ENCODE measurements at regions not wholly inside any gene's neighbourhood (a gene's known extent, or its start where the extent isn't known, plus 50 kb on each side); places are given as distances from the start of the nearest gene placed in this dataset.

DNA sequence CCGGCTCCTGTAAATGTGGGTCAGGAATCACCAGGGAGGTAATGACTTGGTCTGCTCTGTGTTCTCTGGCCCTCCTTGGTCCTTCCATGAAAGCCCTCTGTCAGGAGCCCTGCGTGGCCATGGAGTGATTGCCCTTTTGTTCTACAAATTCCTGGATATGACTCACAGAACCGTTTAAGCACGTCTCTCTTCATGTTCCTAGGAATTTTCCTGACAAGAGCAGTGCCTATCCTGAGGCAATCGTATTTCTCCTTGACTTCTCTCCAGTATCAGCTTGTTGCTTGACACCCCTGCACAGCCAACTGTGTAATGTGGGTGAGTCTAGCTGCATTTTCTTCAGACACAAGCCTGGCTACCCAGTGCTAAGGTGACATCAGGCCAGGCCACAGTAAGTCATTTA lies 274.3 kb upstream of the ZNF462 start:
- Histone ChIP-seq H2AFZ (ENCODE audit: low read length) (no peak overlapping the region), H3F3A (ENCODE audit: insufficient read depth, low read length) (no peaks in the 10 kb centered on the region), H3K9ac (ENCODE audit: low read length) (no peak overlapping the region), H3K27me3 (replicated peaks; ENCODE audit: insufficient read depth, low read length) (no peaks in the 10 kb centered on the region), H3K36me3 (replicated peaks; ENCODE audit: insufficient read depth, low read length) (no peaks in the 10 kb centered on the region), H3K4me3 (ENCODE audit: low read length) (no peak overlapping the region), H3K27ac (ENCODE audit: low read length) (no peak overlapping the region), H4K20me1 (ENCODE audit: insufficient read depth, low read length) (no peaks in the 10 kb centered on the region), H3K79me2 (ENCODE audit: low read length) (no peaks in the 10 kb centered on the region), H3K4me2 (ENCODE audit: low read depth, low read length) (no peak overlapping the region), H3K9me2 (replicated peaks; ENCODE audit: insufficient read depth, low read length) (no peaks in the 10 kb centered on the region), H3K4me1 (ENCODE audit: low read length) (no peaks in the 10 kb centered on the region), H3K9me3 (replicated peaks; ENCODE audit: insufficient read depth, low read length) (no peaks in the 10 kb centered on the region)
- DNase-seq: no peak
- TF ChIP-seq EZH2phosphoT487 (IDR thresholded peaks at IDR 0.05; ENCODE audit: low read length) (no peak), EZH2 (optimal IDR thresholded peaks at IDR 0.05; ENCODE audit: low read depth, low read length) (no peak)
- TF ChIP-seq, protein P1, sequence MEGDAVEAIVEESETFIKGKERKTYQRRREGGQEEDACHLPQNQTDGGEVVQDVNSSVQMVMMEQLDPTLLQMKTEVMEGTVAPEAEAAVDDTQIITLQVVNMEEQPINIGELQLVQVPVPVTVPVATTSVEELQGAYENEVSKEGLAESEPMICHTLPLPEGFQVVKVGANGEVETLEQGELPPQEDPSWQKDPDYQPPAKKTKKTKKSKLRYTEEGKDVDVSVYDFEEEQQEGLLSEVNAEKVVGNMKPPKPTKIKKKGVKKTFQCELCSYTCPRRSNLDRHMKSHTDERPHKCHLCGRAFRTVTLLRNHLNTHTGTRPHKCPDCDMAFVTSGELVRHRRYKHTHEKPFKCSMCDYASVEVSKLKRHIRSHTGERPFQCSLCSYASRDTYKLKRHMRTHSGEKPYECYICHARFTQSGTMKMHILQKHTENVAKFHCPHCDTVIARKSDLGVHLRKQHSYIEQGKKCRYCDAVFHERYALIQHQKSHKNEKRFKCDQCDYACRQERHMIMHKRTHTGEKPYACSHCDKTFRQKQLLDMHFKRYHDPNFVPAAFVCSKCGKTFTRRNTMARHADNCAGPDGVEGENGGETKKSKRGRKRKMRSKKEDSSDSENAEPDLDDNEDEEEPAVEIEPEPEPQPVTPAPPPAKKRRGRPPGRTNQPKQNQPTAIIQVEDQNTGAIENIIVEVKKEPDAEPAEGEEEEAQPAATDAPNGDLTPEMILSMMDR (IDR thresholded peaks at IDR 0.05; ENCODE audit: low read length): no peak

DNA sequence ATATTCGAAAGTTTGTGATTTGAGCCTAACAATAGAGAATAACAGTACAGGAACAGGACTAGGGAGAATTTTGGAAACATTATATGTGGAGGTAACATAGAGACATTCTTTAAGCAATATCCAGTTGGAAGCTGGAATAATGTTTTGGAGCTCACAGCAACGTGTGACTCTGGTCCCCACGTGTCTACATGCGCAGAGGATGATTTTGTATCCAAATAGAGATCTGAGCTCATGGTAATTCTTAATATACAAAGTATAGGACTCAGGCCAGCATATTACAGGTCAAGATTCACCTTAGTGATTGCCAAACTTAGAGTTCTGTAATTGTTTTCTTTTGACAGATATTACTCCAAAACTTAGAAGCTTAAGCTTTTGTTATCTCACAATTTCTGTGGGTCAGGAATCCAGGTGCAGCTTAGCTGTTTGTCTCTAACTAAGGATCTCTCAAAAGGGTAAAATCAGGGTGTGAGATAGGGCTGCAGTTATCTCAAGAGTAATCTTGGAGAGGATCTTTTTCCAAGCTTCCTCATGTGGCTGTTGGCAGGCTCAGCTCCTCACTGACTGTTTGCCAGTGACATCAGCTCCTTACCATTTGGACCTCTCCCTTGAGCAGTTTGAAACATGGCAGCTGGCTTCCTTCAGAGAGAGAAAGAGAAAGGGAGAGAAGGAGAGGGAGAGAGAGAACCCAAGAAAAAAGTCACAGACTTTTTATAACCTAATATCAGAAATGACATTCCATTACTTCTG lies 272.0 kb upstream of the ZNF462 start:
- H3K79me2 ChIP-seq (ENCODE audit: low read length): no peaks in the 10 kb centered on the region
- no peaks in the 10 kb centered on the region for H3K4me1 ChIP-seq (ENCODE audit: low read length)
- no peaks in the 10 kb centered on the region for H4K20me1 ChIP-seq (ENCODE audit: insufficient read depth, low read length)
- H3K9me3 ChIP-seq (replicated peaks; ENCODE audit: insufficient read depth, low read length): no peaks in the 10 kb centered on the region
- H3K27me3 ChIP-seq (replicated peaks; ENCODE audit: insufficient read depth, low read length): no peaks in the 10 kb centered on the region
- TF ChIP-seq EZH2phosphoT487 (IDR thresholded peaks at IDR 0.05; ENCODE audit: low read length) (no peak), EZH2 (optimal IDR thresholded peaks at IDR 0.05; ENCODE audit: low read depth, low read length) (no peak)
- TF ChIP-seq, protein P1 (IDR thresholded peaks at IDR 0.05; ENCODE audit: low read length): no peak
- no peaks in the 10 kb centered on the region for H3F3A ChIP-seq (ENCODE audit: insufficient read depth, low read length)
- H3K27ac ChIP-seq (ENCODE audit: low read length): no peak overlapping the region
- H2AFZ ChIP-seq (ENCODE audit: low read length): no peak overlapping the region
- DNase-seq: no peak
- no peaks in the 10 kb centered on the region for H3K36me3 ChIP-seq (replicated peaks; ENCODE audit: insufficient read depth, low read length)
- no peak overlapping the region for H3K4me3 ChIP-seq (ENCODE audit: low read length)
- no peak overlapping the region for H3K4me2 ChIP-seq (ENCODE audit: low read depth, low read length)
- H3K9ac ChIP-seq (ENCODE audit: low read length): no peak overlapping the region
- no peaks in the 10 kb centered on the region for H3K9me2 ChIP-seq (replicated peaks; ENCODE audit: insufficient read depth, low read length)

DNA sequence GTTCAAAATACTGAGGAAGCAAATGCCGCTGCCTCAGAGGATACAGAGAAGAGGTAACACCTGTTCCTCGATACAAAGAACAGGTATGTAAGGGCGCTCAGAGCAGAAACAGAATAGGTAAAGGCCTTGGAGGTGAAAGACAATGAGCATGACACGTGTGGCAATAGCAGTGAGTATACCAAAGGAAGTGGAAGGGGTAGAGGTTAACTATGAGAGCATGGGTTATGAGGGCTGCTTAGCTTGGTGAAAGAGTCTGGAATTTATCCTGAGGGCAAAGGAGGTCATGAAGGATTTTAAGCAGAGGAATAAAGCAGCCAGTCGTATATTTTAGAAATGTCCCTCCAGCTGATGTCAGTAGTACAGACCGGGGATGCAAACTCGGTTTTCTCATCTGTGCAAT lies 269.8 kb upstream of the ZNF462 start:
- H3K4me3 ChIP-seq (ENCODE audit: low read length): no peak overlapping the region
- H3K27ac ChIP-seq (ENCODE audit: low read length): no peak overlapping the region
- H4K20me1 ChIP-seq (ENCODE audit: insufficient read depth, low read length): no peaks in the 10 kb centered on the region
- TF ChIP-seq EZH2 (optimal IDR thresholded peaks at IDR 0.05; ENCODE audit: low read depth, low read length): no peak
- no peak for TF ChIP-seq EZH2phosphoT487 (IDR thresholded peaks at IDR 0.05; ENCODE audit: low read length)
- TF ChIP-seq, protein P1 (IDR thresholded peaks at IDR 0.05; ENCODE audit: low read length): no peak
- no peaks in the 10 kb centered on the region for H3K27me3 ChIP-seq (replicated peaks; ENCODE audit: insufficient read depth, low read length)
- no peak overlapping the region for H3K4me2 ChIP-seq (ENCODE audit: low read depth, low read length)
- H3K9me3 ChIP-seq (replicated peaks; ENCODE audit: insufficient read depth, low read length): no peaks in the 10 kb centered on the region
- no peak overlapping the region for H3K9ac ChIP-seq (ENCODE audit: low read length)
- no peaks in the 10 kb centered on the region for H3K36me3 ChIP-seq (replicated peaks; ENCODE audit: insufficient read depth, low read length)
- no peaks in the 10 kb centered on the region for H3K4me1 ChIP-seq (ENCODE audit: low read length)
- no peaks in the 10 kb centered on the region for H3K9me2 ChIP-seq (replicated peaks; ENCODE audit: insufficient read depth, low read length)
- H3K79me2 ChIP-seq (ENCODE audit: low read length): no peaks in the 10 kb centered on the region
- DNase-seq: no peak
- no peaks in the 10 kb centered on the region for H3F3A ChIP-seq (ENCODE audit: insufficient read depth, low read length)
- H2AFZ ChIP-seq (ENCODE audit: low read length): no peak overlapping the region

Data from MM.1S (cell line).